ENCODE measurements at regions not wholly inside any gene's neighbourhood (a gene's known extent, or its start where the extent isn't known, plus 50 kb on each side); places are given as distances from the start of the nearest gene placed in this dataset.
A peak's percentile ranks its signal among the peaks of the same experiment; 100 is the strongest.

- Histone ChIP-seq H3K4me3 (ENCODE audit: insufficient read depth, low read length) (no peak overlapping the region), H3K79me2 (ENCODE audit: insufficient read depth, low read length) (no peaks in the 10 kb centered on the region)
- TF ChIP-seq CTCF (IDR thresholded peaks at IDR 0.05; ENCODE audit: extremely low read depth, low read depth, low read length): no peak
Observed at GRCh38 chr16:35751191-35751941, 2292.0 kb downstream of the TP53TG3F start.

GRCh38 chr16:35752012-35752772 is 2292.8 kb downstream of the TP53TG3F start:
- DNase-seq (ENCODE audit: insufficient read length, low spot score, missing footprints): peak; percentile 61
- H3K27ac ChIP-seq (ENCODE audit: low read depth, low read length): no peak overlapping the region
- no peaks in the 10 kb centered on the region for H3K9me3 ChIP-seq (ENCODE audit: low read depth, low read length)
- no peaks in the 10 kb centered on the region for H3K79me2 ChIP-seq (ENCODE audit: insufficient read depth, low read length)
- H3K4me2 ChIP-seq (ENCODE audit: insufficient read depth, low read length): no peak overlapping the region
- no peaks in the 10 kb centered on the region for H3K4me1 ChIP-seq (ENCODE audit: insufficient read depth, low read length)
- no peak overlapping the region for H2AFZ ChIP-seq (ENCODE audit: low read length)
- H3K27me3 ChIP-seq (ENCODE audit: insufficient read depth, low read length): no peaks in the 10 kb centered on the region
- no peak overlapping the region for H3K4me3 ChIP-seq (ENCODE audit: insufficient read depth, low read length)
- no peak for TF ChIP-seq CTCF (IDR thresholded peaks at IDR 0.05; ENCODE audit: extremely low read depth, low read depth, low read length)
- no peaks in the 10 kb centered on the region for H3K36me3 ChIP-seq (ENCODE audit: insufficient read depth, low read length)
- H4K20me1 ChIP-seq (ENCODE audit: insufficient read depth, low read length): no peaks in the 10 kb centered on the region

More at GRCh38 chr16:35751191-35751941, 2292.0 kb downstream of the TP53TG3F start:
- no peaks in the 10 kb centered on the region for H3K9me3 ChIP-seq (ENCODE audit: low read depth, low read length)
- DNase-seq (ENCODE audit: insufficient read length, low spot score, missing footprints): peak; percentile 50
- no peaks in the 10 kb centered on the region for H4K20me1 ChIP-seq (ENCODE audit: insufficient read depth, low read length)
- no peaks in the 10 kb centered on the region for H3K4me1 ChIP-seq (ENCODE audit: insufficient read depth, low read length)
- H3K27me3 ChIP-seq (ENCODE audit: insufficient read depth, low read length): no peaks in the 10 kb centered on the region
- no peaks in the 10 kb centered on the region for H3K36me3 ChIP-seq (ENCODE audit: insufficient read depth, low read length)
- H3K27ac ChIP-seq (ENCODE audit: low read depth, low read length): no peak overlapping the region
- H2AFZ ChIP-seq (ENCODE audit: low read length): no peak overlapping the region
- H3K4me2 ChIP-seq (ENCODE audit: insufficient read depth, low read length): no peak overlapping the region

GRCh38 chr16:35752773-35753558 is 2293.6 kb downstream of the TP53TG3F start:
- no peak overlapping the region for H3K27ac ChIP-seq (ENCODE audit: low read depth, low read length)
- no peaks in the 10 kb centered on the region for H3K36me3 ChIP-seq (ENCODE audit: insufficient read depth, low read length)
- H3K4me3 ChIP-seq (ENCODE audit: insufficient read depth, low read length): no peak overlapping the region
- no peak for TF ChIP-seq CTCF (IDR thresholded peaks at IDR 0.05; ENCODE audit: extremely low read depth, low read depth, low read length)
- peak; percentile 60 for DNase-seq (ENCODE audit: insufficient read length, low spot score, missing footprints)
- H3K4me1 ChIP-seq (ENCODE audit: insufficient read depth, low read length): no peaks in the 10 kb centered on the region
- H2AFZ ChIP-seq (ENCODE audit: low read length): no peak overlapping the region
- no peaks in the 10 kb centered on the region for H3K9me3 ChIP-seq (ENCODE audit: low read depth, low read length)
- H3K27me3 ChIP-seq (ENCODE audit: insufficient read depth, low read length): no peaks in the 10 kb centered on the region
- no peaks in the 10 kb centered on the region for H3K79me2 ChIP-seq (ENCODE audit: insufficient read depth, low read length)
- no peak overlapping the region for H3K4me2 ChIP-seq (ENCODE audit: insufficient read depth, low read length)
- no peaks in the 10 kb centered on the region for H4K20me1 ChIP-seq (ENCODE audit: insufficient read depth, low read length)

Data from osteoblast (primary cell).